ENCODE measurements at regions not wholly inside any gene's neighbourhood (a gene's known extent, or its start where the extent isn't known, plus 50 kb on each side); places are given as distances from the start of the nearest gene placed in this dataset.

- Histone ChIP-seq H3K9me3 (no peaks in the 10 kb centered on the region), H3K27ac (no peak overlapping the region), H3K27me3 (no peaks in the 10 kb centered on the region), H3K4me3 (no peak overlapping the region), H3K36me3 (ENCODE audit: low read depth, missing control alignments) (no peaks in the 10 kb centered on the region), H3K4me1 (no peaks in the 10 kb centered on the region)
- TF ChIP-seq CTCF (IDR thresholded peaks at IDR 0.05) (no peak), POLR2A (IDR thresholded peaks at IDR 0.05) (no peak)
- 53 to 63% methylated on average over 2 of the region's 2 CpGs for WGBS, 2 donors
- DNase-seq, result no peak
- intact Hi-C loops (cut with DNase I; ENCODE audit: low total_unique reads), result no loop called here
These were observed 50.6 kb upstream of the SPAG16 start for GRCh38 chr2:213233438-213234330.

Data from testis (tissue), 2 donors.